CD4-positive, CD25-positive, alpha-beta regulatory T cell (primary cell): ENCODE measurements at regions not wholly inside any gene's neighbourhood (a gene's known extent, or its start where the extent isn't known, plus 50 kb on each side); places are given as distances from the start of the nearest gene placed in this dataset.
A peak's percentile ranks its signal among the peaks of the same experiment; 100 is the strongest.

Experiments
- ATAC-seq, 2 donors: fragments of 150-1000 bp; cut with Tn5 transposase; one replicate each; pipeline ENCODE4 v1.10.0; 2021; ENCODE audit warnings: low read depth in 2 of 2, moderate number of reproducible peaks in 2 of 2, moderate library complexity in 1 of 2
- DNase-seq, 3 donors: peaks; one replicate each; pipeline versions ENCODE4 v3.0.0 to v3.0.0-alpha.2; 2012 to 2022; ENCODE audit warnings: mixed read lengths in 1 of 3
- H3K27ac ChIP-seq: one replicate; pipeline ENCODE4 v1.7.0; 2013; ENCODE audit warnings: mild to moderate bottlenecking, low read length; ENCODE audit not compliant: insufficient read depth, poor library complexity, severe bottlenecking
- H3K27me3 ChIP-seq: one replicate; pipeline ENCODE4 v1.7.0; 2013; ENCODE audit warnings: low read length; ENCODE audit not compliant: control insufficient read depth, insufficient read depth
- H3K36me3 ChIP-seq: one replicate; pipeline ENCODE4 v1.7.0; 2013; ENCODE audit warnings: mild to moderate bottlenecking, low read length, moderate library complexity; ENCODE audit not compliant: control insufficient read depth, insufficient read depth
- H3K4me1 ChIP-seq: 2 replicates; pipeline ENCODE4 v1.7.0; 2013; ENCODE audit warnings: mild to moderate bottlenecking, low read length; ENCODE audit not compliant: insufficient read depth, control insufficient read depth, poor library complexity, severe bottlenecking
- H3K4me3 ChIP-seq: one replicate; pipeline ENCODE4 v1.7.0; 2013; ENCODE audit warnings: low read depth, mild to moderate bottlenecking, low read length, moderate library complexity
- H3K9me3 ChIP-seq, 2 experiments: 1 replicate in 1 of 2; 2 replicates in 1 of 2; pipeline ENCODE4 v1.7.0; 2013; ENCODE audit warnings: low read length in 2 of 2, mild to moderate bottlenecking in 1 of 2, moderate library complexity in 1 of 2; ENCODE audit not compliant: control insufficient read depth in 2 of 2
- H3K27ac Mint-ChIP-seq, 3 donors: one replicate each; pipeline ENCODE4 v1.8.0; 2020 to 2022; ENCODE audit warnings: mild to moderate bottlenecking in 3 of 3, mixed read lengths in 3 of 3, moderate library complexity in 2 of 3
- H3K27me3 Mint-ChIP-seq: one replicate; pipeline ENCODE4 v1.8.0; 2022; ENCODE audit warnings: mild to moderate bottlenecking, mixed read lengths
- H3K36me3 Mint-ChIP-seq: one replicate; pipeline ENCODE4 v1.8.0; 2020; ENCODE audit warnings: mixed read lengths
- H3K4me1 Mint-ChIP-seq, 4 donors: one replicate each; pipeline ENCODE4 v1.8.0; 2020 to 2022; ENCODE audit warnings: mixed read lengths in 4 of 4, mild to moderate bottlenecking in 1 of 4
- H3K4me3 Mint-ChIP-seq, 4 donors: one replicate each; pipeline ENCODE4 v1.8.0; 2020 to 2022; ENCODE audit warnings: mild to moderate bottlenecking in 4 of 4, mixed read lengths in 4 of 4, moderate library complexity in 3 of 4
- H3K9me3 Mint-ChIP-seq, 7 donors: one replicate each; pipeline ENCODE4 v1.8.0; 2020 to 2022; ENCODE audit warnings: mixed read lengths in 7 of 7, mild to moderate bottlenecking in 3 of 7, moderate library complexity in 2 of 7

DNA sequence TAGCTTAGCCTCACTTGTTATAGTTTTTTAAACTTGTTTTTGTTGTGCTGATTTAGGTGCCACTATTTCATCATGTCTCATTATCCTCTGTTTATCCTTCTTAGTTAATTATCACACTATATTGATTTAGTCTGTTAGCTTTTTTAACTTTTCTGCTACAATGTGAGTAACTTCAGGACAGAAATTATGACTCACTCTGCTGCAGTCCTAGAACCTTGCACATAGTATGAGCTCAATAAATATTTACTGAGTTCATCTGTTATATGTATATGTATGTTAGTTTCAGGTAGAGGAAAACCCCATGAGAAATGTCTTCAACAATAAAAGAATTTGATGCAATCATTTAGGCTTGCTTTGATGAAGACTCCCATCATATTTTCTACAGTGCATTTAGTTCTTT is 224.3 kb upstream of the NAV3 start:
- Histone ChIP-seq H3K4me1 (no peaks in the 10 kb centered on the region), H3K4me3 (no peak overlapping the region), H3K27ac (no peak overlapping the region), H3K9me3 (no peaks in the 10 kb centered on the region), H3K27me3 (no peaks in the 10 kb centered on the region), H3K36me3 (no peaks in the 10 kb centered on the region)
- no peak overlapping the region for H3K27ac Mint-ChIP-seq
- DNase-seq, result no peak
- no peaks in the 10 kb centered on the region for H3K36me3 Mint-ChIP-seq
- no peak overlapping the region for H3K4me3 Mint-ChIP-seq
- no peaks in the 10 kb centered on the region for H3K27me3 Mint-ChIP-seq
- H3K9me3 Mint-ChIP-seq, result peaks cover 0 to 10% (median 3%) of the 10 kb centered on the region in 7 donors
- ATAC-seq, result no peak
- no peaks in the 10 kb centered on the region for H3K4me1 Mint-ChIP-seq

DNA sequence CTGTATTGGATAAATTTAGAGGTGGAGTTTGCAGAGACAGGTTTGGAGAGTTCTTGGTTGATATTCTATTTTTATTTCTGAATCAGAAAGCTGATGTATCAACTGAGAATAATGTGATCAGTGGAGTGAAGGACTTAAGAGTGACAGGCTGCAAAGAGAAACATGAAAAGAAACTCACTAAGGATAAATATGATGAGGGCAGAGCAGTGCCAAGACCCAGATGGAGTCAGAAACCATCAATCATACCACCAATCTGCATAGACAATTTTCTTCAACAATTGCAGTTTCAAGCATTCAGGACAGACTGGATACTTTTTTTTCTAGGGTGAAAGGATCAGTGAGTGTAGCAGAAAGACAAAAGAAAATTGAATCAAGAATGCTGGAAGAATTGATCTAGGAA is 226.7 kb upstream of the NAV3 start:
- no peak overlapping the region for H3K27ac Mint-ChIP-seq
- ATAC-seq (no peak), DNase-seq (no peak)
- Histone ChIP-seq H3K4me1 (no peaks in the 10 kb centered on the region), H3K4me3 (no peak overlapping the region), H3K36me3 (no peaks in the 10 kb centered on the region), H3K27ac (no peak overlapping the region), H3K9me3 (no peaks in the 10 kb centered on the region), H3K27me3 (no peaks in the 10 kb centered on the region)
- H3K9me3 Mint-ChIP-seq, result peaks cover 1 to 11% (median 3%) of the 10 kb centered on the region in 7 donors
- H3K4me1 Mint-ChIP-seq, result no peaks in the 10 kb centered on the region
- no peaks in the 10 kb centered on the region for H3K27me3 Mint-ChIP-seq
- no peak overlapping the region for H3K4me3 Mint-ChIP-seq
- H3K36me3 Mint-ChIP-seq, result no peaks in the 10 kb centered on the region

DNA sequence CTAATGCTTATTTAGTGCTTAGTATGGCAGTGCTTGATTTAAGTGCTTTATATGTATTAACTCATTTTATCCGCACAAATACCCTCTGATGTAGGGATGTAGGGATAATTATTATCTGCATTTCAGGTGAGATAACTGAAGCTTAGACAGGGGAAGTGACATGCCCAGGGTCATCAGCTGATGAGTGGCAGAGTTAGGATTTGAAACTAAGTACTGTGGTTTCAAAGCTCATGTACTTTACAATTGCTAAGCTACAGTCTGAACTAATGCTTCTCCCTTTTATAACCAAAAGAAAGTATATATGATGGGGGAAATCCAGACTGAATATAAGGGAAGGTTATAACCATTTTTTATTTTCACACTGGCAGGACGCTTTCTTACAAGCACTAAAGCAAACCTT is 229.6 kb upstream of the NAV3 start:
- no peak for ATAC-seq
- H3K9me3 ChIP-seq, result no peaks in the 10 kb centered on the region
- no peaks in the 10 kb centered on the region for H3K36me3 ChIP-seq
- no peaks in the 10 kb centered on the region for H3K27me3 Mint-ChIP-seq
- H3K27ac Mint-ChIP-seq, result no peak overlapping the region
- no peak overlapping the region for H3K4me3 Mint-ChIP-seq
- no peak overlapping the region for H3K4me3 ChIP-seq
- no peak overlapping the region for H3K27ac ChIP-seq
- H3K36me3 Mint-ChIP-seq, result no peaks in the 10 kb centered on the region
- no peaks in the 10 kb centered on the region for H3K4me1 Mint-ChIP-seq
- peaks cover 0 to 10% (median 3%) of the 10 kb centered on the region in 7 donors for H3K9me3 Mint-ChIP-seq
- no peaks in the 10 kb centered on the region for H3K27me3 ChIP-seq
- H3K4me1 ChIP-seq, result no peaks in the 10 kb centered on the region
- DNase-seq, result no peak

DNA sequence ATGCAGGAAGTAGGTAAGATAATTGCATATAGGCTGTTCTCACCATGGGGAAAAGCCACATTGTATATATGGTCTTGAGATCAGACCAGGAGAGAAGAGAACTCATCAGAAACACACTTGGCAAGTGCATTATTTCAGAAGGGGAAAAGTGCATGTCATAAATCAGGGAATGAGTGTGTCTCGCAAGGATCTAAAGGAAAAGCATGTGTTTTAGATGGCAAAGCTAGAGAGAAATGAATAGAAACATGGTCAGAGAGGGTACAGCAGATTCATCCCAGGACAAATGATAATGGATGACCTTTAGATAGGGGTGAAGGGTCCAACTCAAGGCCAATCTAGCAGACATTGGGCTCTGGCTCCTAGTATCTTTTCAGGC is 230.2 kb upstream of the NAV3 start:
- Histone ChIP-seq H3K27me3 (no peaks in the 10 kb centered on the region), H3K36me3 (no peaks in the 10 kb centered on the region), H3K27ac (no peak overlapping the region), H3K9me3 (no peaks in the 10 kb centered on the region), H3K4me3 (no peak overlapping the region), H3K4me1 (no peaks in the 10 kb centered on the region)
- Mint-ChIP-seq H3K27me3 (no peaks in the 10 kb centered on the region), H3K4me1 (no peaks in the 10 kb centered on the region), H3K36me3 (no peaks in the 10 kb centered on the region), H3K4me3 (no peak overlapping the region), H3K9me3 (peaks cover 0 to 8% (median 3%) of the 10 kb centered on the region in 7 donors), H3K27ac (no peak overlapping the region)
- ATAC-seq (no peak), DNase-seq (no peak)

DNA sequence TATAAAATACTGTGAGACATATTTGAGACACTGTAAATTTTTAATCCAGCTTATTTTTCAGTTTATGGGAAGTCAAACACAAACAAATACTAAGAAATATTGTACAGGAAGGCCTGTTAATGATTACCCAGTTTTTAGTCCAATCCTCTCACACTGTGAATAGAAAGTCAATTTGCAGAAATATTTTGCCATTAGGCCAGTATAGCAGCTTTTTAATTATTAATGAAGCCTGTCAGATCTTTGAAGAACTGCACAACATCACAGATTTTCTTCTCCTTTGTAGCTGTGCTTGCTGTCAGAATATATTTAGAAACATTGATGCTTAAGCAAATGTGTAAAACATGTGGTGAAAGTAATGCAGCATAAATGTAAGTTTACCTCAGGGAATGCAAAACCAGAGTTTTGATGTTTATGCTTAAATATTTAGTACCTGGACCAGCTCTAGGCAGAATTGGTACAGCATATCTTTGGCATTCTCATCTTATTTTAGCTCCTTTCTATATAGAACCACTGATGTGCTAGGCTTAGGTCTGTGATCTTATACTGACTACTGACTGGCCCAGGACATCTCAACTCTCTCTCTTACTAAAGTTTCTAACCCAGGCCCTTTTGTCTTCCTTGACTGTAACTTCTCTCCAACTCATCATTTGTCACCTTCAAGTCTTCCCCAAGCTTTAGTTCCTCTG is 230.8 kb upstream of the NAV3 start:
- Mint-ChIP-seq H3K4me1 (no peaks in the 10 kb centered on the region), H3K4me3 (no peak overlapping the region), H3K36me3 (no peaks in the 10 kb centered on the region), H3K27ac (no peak overlapping the region), H3K9me3 (peaks cover 0 to 11% (median 3%) of the 10 kb centered on the region in 7 donors), H3K27me3 (no peaks in the 10 kb centered on the region)
- no peaks in the 10 kb centered on the region for H3K27me3 ChIP-seq
- DNase-seq, result no peak
- no peak overlapping the region for H3K27ac ChIP-seq
- H3K4me3 ChIP-seq, result no peak overlapping the region
- ATAC-seq, result no peak
- no peaks in the 10 kb centered on the region for H3K9me3 ChIP-seq
- H3K4me1 ChIP-seq, result no peaks in the 10 kb centered on the region
- H3K36me3 ChIP-seq, result no peaks in the 10 kb centered on the region

DNA sequence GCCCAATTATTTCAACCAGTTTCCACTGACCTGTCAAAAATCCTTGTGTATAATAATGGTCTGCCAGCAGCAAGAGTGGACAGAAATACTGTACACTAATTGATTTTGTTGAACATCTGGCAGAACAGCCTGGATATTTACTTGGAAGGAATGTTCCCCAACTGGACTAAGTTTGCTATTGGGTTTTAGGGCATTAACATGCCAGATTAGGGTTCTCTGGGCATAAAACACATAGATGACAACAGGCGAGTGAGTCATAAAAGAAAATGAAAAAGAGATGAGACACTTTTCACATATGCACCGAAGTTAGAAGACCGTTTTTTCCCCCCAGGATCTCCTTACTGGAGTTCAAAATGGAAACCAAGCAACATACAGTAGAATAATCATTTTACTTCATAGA is 236.3 kb upstream of the NAV3 start:
- no peaks in the 10 kb centered on the region for H3K36me3 Mint-ChIP-seq
- H3K27me3 Mint-ChIP-seq, result no peaks in the 10 kb centered on the region
- no peaks in the 10 kb centered on the region for H3K4me1 Mint-ChIP-seq
- ATAC-seq, result no peak
- Histone ChIP-seq H3K36me3 (no peaks in the 10 kb centered on the region), H3K4me1 (no peaks in the 10 kb centered on the region), H3K4me3 (no peak overlapping the region), H3K9me3 (no peaks in the 10 kb centered on the region), H3K27me3 (no peaks in the 10 kb centered on the region), H3K27ac (no peak overlapping the region)
- DNase-seq, result no peak
- H3K4me3 Mint-ChIP-seq, result no peak overlapping the region
- H3K9me3 Mint-ChIP-seq, result peaks cover 0 to 6% (median 0%) of the 10 kb centered on the region in 7 donors
- H3K27ac Mint-ChIP-seq, result peak overlapping the region in 1 of 3 donors; percentile 32

DNA sequence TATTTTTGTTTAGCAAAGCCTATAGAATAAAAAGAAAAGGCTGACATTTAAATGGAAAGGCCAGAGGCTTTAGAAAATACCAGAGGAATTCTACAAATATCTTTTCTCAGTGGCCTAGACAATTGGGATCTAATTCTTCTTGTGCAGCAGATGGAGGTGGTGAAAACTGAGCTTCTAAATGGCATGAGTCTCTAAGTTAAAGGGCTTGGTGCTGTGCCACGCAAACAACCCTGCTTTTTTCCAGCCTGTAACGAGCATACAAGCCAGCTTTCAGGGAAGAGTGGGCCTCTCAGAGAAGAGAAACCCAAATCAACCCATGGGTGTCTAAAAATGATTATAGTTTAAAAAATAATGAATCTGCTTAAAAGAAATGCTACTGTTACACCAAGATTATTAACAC is 237.9 kb upstream of the NAV3 start:
- H3K27me3 Mint-ChIP-seq, result no peaks in the 10 kb centered on the region
- no peaks in the 10 kb centered on the region for H3K36me3 Mint-ChIP-seq
- H3K4me3 Mint-ChIP-seq, result no peak overlapping the region
- Histone ChIP-seq H3K4me1 (no peaks in the 10 kb centered on the region), H3K36me3 (no peaks in the 10 kb centered on the region), H3K27me3 (no peaks in the 10 kb centered on the region), H3K4me3 (no peak overlapping the region), H3K27ac (no peak overlapping the region), H3K9me3 (no peaks in the 10 kb centered on the region)
- peaks cover 0 to 4% (median 0%) of the 10 kb centered on the region in 7 donors for H3K9me3 Mint-ChIP-seq
- DNase-seq (no peak), ATAC-seq (no peak)
- H3K4me1 Mint-ChIP-seq, result no peaks in the 10 kb centered on the region
- no peak overlapping the region for H3K27ac Mint-ChIP-seq

DNA sequence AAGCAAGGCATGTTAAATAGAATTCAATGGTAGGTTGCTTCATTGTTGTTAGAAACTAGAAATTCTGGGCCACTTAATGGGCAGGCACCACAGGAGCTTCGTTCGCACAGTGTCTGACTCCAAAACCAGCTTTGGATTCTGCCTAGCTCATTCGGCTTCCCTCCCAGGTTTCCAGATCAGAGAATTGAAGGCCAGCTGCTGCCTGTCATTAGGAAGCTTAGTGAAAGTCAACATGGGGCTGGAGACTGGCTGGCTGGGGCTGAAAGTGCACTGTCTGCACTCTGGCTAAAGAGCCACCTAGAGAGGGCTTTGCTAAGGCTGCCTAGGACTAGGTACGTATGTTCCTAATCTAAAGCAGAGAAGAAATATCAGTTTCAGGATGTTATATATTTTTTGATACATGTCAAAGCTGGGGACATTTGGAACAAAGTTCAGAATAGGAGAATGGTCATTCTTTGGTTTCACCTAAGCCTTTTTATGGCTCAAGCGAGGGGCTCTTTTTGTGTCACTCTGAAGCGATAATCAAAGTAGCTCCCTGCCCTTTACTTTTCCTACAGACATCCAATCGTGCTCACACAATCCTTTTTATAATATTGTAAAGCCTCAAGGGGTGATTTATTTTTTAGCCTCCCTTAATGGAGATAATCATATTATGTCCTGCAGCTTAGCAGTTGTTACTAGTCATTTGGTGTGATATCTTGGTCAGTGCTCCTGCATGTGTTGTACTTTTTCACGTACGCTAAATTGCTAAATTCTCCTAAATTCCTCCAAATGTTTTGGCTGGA is 238.5 kb upstream of the NAV3 start:
- H3K36me3 ChIP-seq, result no peaks in the 10 kb centered on the region
- no peaks in the 10 kb centered on the region for H3K4me1 ChIP-seq
- H3K4me3 ChIP-seq, result no peak overlapping the region
- H3K36me3 Mint-ChIP-seq, result no peaks in the 10 kb centered on the region
- H3K9me3 Mint-ChIP-seq, result peaks cover 0 to 4% (median 0%) of the 10 kb centered on the region in 7 donors
- DNase-seq (no peak), ATAC-seq (no peak)
- H3K27ac Mint-ChIP-seq, result no peak overlapping the region
- H3K27ac ChIP-seq, result no peak overlapping the region
- no peaks in the 10 kb centered on the region for H3K27me3 ChIP-seq
- no peaks in the 10 kb centered on the region for H3K27me3 Mint-ChIP-seq
- no peaks in the 10 kb centered on the region for H3K4me1 Mint-ChIP-seq
- no peak overlapping the region for H3K4me3 Mint-ChIP-seq
- no peaks in the 10 kb centered on the region for H3K9me3 ChIP-seq
